IPS DF 4.7 (cell line): ENCODE measurements at regions not wholly inside any gene's neighbourhood (a gene's known extent, or its start where the extent isn't known, plus 50 kb on each side); places are given as distances from the start of the nearest gene placed in this dataset.
"Not testable (repeated sequence)": the region's sequence is repeated elsewhere in the genome, so short reads cannot be mapped to it uniquely, and the experiment has no call there.

Experiments
- DNase-seq: peaks from one replicate; pipeline ENCODE4 v3.0.0-alpha.2; 2013; ENCODE audit warnings: low spot score; ENCODE audit errors: extremely low read depth

DNA sequence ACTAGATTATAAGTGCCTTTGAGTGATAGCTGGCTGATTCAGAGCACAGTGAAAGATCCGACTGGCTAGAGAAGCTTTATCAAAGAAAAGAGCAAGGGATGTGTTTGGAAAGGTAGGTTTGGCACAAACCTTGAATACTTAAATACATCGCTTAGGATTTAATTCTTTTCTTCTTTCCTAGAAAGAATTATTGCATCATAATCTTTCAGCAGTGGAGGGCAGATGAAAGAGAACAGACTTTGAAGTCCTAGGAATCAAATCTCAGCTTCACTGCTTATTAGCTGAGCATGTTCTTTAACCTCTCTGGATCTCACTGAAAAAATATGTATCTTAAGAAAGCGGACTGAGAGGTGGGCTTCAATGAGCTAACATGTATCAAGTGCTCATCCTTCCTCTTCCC lies 122.8 kb downstream of the ZNF365 start:
- DNase-seq = no peak

DNA sequence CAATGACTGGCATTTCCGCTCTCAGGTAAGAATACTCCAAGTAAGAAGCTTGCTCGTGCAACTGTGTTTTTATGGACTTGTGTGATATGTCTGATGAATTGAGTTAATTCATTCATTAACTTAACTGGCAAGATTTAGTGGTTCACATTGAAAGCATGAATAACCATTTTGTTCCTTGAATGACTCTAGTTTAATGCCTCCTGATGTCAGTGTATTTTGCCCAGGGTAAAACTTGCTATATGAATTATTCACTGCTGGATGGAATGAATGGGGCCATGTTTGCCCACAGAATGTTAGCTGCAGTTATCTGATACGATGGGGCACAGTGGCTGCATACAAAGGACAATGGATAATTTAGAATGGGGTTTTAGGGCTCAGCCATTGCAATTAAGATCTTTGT lies 124.1 kb downstream of the ZNF365 start:
- no peak for DNase-seq

DNA sequence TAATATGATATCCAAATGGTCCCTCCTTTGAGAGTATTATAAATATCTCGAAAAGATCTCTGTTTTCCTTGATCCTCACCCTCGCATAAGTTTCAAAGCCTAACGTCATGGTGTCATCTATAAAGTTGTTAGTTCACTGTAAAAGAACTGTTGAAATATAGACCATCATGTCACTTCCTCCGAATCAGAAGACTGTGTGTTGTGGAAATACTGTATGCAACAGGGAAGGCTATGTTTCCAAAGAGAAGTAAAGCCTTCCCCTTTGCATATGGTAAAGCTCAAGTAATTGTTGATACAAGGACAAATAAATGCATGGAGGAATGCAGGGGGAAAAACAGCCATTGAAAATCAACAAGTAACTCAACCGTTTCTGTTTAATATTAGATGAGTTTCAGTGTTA lies 125.9 kb downstream of the ZNF365 start:
- not testable (repeated sequence) for DNase-seq

DNA sequence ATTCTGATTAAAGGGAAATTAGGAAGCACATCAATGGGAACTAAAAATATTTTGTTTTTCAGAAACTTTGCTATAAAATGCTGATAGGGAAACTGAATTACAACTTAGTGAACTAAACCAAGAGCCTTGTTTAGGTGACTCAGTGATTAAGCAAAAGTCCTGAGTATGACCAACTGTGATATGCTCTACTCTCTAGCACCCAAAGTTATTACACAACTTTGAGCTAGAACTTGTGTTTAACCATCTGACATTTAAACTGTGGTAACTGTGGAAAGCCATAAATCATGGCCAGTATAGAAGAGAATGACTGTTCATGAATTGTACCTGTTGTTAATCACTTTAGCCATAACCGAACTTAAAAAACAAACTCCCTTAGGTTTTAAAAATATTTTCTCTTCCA lies 127.4 kb downstream of the ZNF365 start:
- no peak for DNase-seq

DNA sequence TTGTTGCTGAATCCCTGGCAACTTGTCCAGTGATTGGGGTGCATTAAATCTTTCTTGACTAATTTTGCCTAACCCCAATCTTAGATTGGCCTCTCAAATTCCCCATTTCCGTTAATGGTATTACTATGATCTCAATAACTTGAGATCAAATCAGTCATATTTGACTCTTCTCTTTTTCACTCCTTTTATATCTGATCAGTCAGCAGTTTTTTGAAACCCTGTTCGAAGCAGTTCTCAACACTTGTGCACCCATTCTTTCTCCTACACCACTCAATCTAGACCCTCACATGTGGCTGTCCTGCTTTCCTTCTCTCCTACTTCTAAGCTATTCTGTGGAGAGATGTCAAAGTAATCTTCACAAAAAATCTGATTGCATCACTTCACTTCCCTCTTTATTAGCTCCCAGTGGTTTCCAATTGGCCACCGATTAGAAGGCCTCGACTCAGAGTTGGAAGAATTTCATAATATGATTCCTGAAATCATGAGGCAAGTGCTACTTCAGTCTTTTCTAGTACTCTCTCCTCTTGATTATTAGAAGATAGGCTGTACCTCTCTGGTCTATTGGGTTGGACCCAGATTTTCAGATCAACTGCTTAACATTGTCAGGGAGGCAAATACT lies 128.9 kb downstream of the ZNF365 start:
- DNase-seq = no peak

DNA sequence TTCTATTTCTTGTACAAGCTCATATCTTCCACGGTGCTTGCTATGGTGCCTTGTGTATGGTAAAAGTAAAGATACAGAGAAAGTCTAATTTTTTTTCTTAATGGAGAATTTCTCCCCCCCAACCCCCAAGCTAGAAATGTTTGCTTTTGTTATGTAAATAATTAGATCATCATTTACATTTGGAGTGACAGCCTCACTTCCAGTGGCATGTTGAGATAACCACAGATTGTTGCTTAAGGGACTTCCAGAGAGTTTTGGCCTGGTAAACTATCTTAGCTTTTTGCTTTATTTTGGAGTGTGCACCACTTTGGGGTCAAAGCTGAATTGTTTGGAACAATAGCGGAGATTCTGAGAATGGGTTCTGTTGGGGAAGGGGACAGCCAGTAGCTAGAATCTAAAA lies 129.7 kb downstream of the ZNF365 start:
- no peak for DNase-seq

DNA sequence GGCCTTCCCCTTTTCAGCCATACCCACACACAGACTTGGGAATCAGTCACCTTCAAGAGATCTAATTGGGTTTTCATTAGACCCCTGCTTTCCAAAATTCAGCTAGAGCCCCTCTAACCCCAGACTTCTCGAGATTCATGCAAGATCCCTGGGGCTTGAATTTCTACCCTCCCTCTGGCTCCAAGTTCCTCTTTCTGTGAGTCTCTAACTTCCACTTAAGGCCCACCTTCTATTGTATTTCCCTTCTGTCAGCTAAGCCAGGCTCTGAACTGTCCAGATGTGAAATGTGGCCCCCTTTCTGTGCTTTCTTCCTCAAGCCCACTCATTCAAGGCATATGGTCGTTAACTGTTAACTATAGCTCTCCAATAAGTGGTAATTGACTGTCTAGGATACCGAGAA lies 132.2 kb downstream of the ZNF365 start:
- no peak for DNase-seq

DNA sequence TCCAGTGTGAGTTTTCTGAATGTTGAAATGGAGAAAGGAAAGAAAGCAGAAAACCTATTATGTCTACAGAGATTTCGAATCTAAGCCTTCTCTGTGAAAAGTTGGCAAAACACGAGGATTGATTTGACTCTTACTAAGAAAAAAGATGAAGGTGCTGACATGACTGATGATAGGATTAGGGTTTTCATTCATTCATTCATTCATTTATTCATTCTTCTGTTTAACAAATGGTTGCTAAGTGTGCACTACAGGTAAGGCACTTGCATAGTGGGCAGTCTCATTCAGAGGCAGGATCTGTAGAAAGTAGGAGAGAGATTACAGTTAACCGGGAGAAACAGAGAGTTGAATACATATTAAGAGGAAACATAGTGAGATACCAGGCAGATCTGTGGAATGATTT lies 137.1 kb downstream of the ZNF365 start:
- no peak for DNase-seq

DNA sequence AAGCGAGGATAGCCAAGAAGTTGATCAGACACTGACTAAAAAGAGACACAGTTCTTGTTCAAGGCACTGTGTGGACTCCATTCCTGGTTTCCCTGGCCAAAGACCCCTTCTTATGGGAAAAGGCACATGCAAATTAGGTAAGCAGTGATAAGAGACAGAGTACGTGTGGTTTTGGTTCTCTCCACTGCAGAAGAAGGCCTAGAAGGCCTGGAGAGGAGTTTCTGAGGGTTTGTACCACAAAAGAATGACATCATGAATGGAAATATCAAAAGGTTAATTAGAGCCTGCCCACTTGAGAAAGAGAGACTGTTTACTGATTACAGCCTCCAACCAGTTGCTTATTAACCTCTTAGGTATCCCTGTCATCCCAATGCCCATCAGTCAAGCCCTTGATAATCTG lies 137.5 kb downstream of the ZNF365 start:
- DNase-seq = no peak

DNA sequence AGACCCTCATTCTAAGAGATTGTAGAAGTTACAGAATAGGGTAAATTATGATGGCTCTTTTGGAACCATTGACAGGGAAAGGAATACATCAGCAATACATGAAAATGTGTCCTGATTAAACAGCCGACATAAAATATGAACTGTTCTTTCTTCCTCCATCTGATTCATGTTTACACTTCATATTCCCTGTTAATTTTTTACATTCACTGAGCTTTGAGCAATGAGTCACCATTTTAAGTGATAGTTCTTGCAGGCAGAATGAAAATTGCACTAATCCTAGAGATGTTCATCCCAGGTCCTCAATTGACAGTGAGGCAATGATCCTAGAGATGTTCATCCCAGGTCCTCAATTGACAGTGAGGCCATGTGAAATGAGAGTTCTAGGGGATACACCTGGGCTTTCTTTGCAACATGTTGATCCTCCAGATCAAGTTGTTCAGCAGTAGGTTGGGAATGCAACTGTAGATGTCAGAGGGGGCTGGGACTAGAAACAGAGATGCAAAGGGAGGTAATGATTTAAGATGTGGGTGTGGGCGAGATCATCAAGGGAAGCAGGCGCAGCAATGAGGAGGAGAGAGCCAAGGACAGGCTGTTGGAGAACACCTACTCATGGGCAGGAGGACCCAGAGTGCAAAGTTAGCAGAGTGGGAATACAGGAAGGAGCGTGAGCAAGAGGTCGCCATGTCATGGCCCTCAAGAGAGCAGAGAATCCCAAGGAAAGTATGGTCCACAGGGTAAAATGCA lies 138.7 kb downstream of the ZNF365 start:
- DNase-seq = no peak

DNA sequence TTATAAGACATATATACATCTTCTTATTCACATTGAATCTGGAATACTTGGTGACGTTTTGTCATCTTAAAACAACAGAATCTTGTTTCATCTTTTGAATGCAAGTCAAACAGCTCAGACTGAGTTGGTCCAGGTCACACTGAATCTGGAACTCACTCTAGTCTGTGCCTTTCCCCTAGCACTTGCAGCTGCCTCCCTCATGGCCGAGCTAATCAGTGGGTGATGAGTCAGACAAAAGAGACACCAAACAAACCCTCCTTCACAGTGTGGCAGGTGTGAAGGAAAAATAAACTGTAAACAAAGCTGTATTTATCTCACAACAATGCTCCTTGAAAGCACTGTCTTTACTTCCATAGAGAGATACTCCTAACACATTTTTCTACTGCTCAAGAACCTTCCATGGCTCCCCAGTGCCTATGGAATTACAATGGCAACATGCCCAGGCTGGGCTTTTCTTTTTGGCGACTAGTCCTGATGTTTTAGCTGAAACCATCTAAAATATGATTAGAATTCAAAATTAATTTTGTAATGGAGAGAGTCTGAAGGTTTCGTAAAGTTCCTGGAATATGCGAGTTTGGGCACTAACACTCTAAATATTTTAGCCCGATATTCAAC lies 140.0 kb downstream of the ZNF365 start:
- no peak for DNase-seq

DNA sequence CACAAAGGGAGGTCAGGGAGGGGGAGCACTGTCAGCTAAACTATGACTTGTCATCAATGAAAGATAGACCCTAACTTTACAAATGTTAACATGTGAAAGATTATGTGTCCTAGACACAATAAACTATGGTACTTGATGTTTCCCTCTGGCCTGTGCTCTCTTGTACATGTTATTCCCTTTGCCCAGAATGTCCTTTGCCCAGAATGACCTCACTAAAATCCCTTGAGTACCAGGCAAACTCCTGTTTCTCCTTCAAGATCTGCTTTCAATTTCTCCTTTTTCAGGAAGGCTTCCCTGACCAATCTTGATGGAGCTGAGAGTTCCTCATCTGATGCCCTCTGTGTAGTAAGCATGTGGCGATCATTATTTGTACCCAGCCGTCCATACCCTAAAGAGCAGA lies 143.1 kb downstream of the ZNF365 start:
- DNase-seq = no peak

DNA sequence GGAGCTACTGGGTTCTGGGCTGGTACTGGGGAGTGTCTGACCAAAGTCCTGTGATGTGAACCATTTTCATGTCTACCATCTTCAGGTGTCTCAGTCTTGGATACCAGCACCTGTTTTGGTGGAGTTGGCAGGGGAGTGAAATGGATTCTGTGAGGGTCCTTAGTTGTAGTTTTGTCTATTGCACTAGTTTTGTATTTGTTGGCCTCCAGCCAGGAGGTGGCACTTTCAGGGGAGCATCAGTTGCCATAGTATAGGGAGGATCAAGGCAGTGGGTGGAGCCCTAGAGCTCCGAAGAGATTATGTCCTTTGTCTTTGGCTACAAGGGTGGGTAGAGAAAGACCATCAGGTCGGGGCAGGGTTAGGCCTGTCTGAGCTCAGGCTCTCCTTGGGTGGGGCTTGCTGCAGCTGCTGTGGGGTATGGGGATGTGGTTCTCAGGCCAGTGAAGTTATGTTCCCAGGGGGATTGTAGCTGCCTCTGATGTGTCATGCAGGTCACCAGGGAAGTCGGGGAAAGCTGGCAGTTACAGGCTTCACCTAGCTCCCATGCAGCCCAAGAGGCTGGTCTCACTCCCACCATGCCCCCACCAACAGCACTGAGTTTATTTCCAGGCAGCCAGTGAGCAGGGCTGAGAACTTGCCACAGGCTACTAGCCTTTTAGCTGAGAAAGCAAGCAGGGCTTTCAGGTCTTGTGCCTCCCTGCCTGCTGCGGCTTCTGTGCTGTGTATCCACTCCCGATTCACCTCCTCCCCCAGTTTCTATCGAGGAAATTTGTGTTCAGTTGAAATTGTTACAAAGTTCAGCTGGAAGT lies 153.1 kb downstream of the ZNF365 start:
- no peak for DNase-seq

DNA sequence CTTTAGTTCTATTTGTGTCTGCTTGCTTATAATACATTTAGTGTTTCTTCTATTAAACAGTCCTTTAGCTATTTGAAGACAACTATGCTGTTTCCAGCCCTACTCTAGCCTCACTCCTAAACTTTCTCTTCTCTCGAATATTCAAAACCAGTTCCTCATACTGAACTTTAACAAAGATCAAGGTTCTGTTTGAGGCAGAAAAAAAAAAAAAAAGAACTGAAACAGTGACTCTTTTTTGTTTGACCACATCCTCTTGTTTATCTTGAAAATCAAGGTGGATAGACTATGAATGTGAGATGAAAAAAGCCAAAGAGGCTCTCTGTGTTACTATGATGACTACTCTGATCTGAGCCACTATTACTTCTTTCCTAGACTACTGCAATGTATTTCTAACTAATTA lies 154.3 kb downstream of the ZNF365 start:
- DNase-seq = no peak

DNA sequence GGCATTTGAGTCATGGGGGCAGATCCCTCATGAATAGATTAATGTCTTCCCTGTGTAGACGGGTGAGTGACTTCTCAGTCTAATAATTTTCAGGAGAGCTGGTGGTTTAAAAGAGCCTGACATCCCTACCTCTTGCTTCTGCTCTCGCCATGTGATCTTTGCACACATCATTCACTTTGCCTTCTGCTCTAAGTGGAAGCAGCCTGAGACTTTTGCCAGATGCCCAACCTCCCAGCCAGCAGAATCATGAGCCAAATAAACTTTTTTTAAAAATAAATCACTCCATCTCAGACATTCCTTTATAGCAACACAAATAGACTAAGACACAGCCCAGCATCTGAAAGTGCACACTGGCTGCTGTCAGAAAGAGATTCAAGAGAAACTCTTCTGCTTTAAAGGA lies 155.2 kb downstream of the ZNF365 start:
- no peak for DNase-seq

DNA sequence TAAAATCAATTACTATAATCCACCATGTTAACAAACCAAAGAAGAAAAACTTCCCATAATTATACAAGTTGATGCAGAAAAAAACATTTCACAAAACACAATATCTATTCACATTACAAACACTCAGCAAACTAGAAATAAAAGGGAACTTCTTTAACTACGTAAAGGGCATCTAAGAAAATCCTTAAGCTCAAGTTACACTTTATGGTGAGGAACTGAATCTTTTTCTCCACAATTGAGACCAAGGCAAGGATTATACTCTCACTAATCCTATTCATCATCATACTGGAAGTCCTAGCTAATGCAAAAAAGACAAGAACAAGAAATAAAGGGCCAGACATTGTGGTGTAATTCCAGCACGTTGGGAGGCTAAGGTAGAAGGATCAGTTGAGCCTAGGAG lies 159.9 kb downstream of the ZNF365 start:
- no peak for DNase-seq

DNA sequence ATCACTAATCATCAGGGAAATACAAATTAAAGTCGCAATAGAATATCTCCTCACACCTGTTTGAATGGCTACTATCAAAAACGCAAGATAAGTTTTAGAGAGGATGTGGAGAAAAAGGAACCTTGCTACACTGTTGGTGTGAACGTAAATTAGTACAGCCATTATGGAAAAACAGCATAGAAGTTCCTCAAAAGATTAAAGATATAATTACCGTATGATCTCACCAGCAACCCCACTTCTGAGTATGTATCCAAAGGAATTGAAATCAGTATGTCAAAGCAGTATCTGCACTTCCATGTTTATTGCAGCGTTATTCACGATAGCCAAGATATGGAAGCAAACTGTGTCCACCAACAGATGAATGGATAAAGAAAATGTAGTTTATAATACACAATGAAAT lies 164.4 kb downstream of the ZNF365 start:
- no peak for DNase-seq

DNA sequence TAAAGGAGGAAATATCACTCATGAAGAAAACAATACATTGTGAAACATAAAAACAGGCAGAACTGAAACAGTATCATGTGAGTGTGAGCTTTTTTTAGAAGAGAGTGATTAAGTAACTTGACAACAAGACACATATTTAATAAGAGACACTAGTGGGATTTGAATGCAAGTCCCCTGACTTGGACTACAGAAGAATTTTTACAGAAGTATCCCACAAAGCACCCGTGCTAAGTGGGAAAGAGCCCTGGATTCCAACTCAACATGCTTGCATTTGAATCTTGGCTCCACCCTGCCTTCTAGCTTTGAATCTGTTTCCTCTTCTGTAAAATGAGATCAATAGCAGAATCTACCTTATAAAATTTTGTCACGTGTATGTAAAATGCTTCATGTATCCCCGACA lies 166.2 kb downstream of the ZNF365 start:
- DNase-seq = no peak

DNA sequence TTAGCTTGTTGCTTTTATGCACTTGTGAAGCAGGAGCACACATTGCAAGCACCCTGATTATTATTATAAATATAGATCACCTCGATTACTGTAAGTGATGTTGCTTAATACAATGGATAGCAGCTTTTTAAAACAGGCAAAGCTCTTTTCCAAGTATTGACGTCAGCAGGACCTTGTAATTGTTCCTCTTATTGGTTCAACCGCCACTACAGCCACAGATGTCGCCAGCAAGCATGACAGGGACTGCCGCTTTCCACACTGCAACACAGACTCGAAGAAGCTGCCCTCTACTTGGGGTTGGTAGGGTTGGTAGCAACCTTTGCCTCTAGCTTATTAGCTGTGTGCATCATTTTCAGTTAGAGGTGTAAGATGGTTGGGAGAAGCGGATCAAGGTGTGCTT lies 167.6 kb downstream of the ZNF365 start:
- no peak for DNase-seq

DNA sequence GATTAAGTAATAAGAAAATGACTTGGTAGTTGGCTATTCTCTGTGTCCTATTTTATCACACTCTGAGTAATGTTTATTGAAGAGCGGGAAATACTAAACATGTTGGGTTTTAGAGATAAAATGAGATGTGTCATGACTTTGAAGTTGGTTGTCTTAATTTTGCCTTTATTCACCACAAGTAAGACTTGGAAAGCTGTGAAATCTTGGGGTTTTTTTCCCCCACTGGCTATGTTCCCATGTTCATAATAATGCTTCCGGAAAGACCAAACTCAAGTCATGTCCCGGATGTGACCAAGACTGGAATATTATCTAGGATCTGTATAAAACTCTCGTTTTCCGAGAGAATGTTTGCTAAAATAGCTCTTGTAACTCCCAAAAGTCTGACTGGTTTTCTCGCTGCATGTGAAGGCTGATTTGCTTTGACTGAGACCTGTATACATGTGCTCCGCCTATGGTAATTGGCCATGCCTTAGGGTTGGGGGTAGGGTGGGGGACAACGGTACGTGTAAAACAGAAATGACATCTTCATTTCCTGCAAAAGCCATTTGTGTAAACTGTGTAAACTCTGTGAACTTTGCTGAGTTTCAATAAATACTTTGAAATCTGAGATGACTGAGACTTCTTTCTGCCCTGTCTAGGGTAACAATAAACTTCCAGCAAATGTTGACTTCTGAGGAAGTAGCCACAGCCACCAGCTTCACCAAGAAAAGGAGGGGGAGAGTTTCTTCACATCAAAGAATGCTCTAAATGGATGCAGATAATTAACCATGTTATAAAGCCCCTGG lies 169.6 kb downstream of the ZNF365 start:
- DNase-seq = no peak
